SK-N-SH (cell line): ENCODE measurements at regions not wholly inside any gene's neighbourhood (a gene's known extent, or its start where the extent isn't known, plus 50 kb on each side); places are given as distances from the start of the nearest gene placed in this dataset.

Experiments
- CHD2 ChIP-seq: fragments of 150-350 bp; IDR thresholded peaks from 2 replicates; pipeline ENCODE4 v1.6.1; 2018; ENCODE audit warnings: low read length; ENCODE audit not compliant: partially characterized antibody
- EZH2phosphoT487 ChIP-seq: fragments of 200-600 bp; sonication (generic); IDR thresholded peaks from 2 replicates; pipeline ENCODE4 v1.6.1; 2017; ENCODE audit warnings: low read depth, mixed run types, mild to moderate bottlenecking, antibody characterized with exemption, moderate library complexity, borderline replicate concordance
- FOSL2 ChIP-seq: IDR thresholded peaks from 2 replicates; pipeline ENCODE4 v1.4.0; 2012; ENCODE audit warnings: low read depth, mild to moderate bottlenecking, moderate library complexity, borderline replicate concordance
- JUND ChIP-seq: IDR thresholded peaks from 2 replicates; pipeline ENCODE4 v1.4.0; 2012
- NFIC ChIP-seq: IDR thresholded peaks from 2 replicates; pipeline ENCODE4 v1.4.0; 2012; ENCODE audit warnings: borderline replicate concordance
- POLR2AphosphoS5 ChIP-seq: IDR thresholded peaks from 2 replicates; pipeline ENCODE4 v1.6.1; 2012; ENCODE audit warnings: low read depth, low read length
- RXRA ChIP-seq: IDR thresholded peaks from 2 replicates; pipeline ENCODE4 v1.4.0; 2012; ENCODE audit warnings: low read depth, mild to moderate bottlenecking, borderline replicate concordance
- YY1 ChIP-seq: IDR thresholded peaks from 2 replicates; pipeline ENCODE4 v1.4.0; 2012; ENCODE audit warnings: low read depth, mild to moderate bottlenecking
- TF ChIP-seq, protein P1 (sequence below): fragments of 200-600 bp; sonication (generic); IDR thresholded peaks from 2 replicates; pipeline ENCODE4 v1.6.1; 2017; ENCODE audit warnings: antibody characterized with exemption, mild to moderate bottlenecking, moderate library complexity
- TF ChIP-seq, protein P2 (sequence below): fragments of 150-350 bp; IDR thresholded peaks from 2 replicates; pipeline ENCODE4 v1.6.1; 2017; ENCODE audit warnings: antibody characterized with exemption, low read length, low read depth, borderline replicate concordance
- TF ChIP-seq, protein P3 (sequence below): IDR thresholded peaks from 2 replicates; pipeline ENCODE4 v1.6.1; 2012; ENCODE audit warnings: mild to moderate bottlenecking, low read depth, low read length, moderate library complexity

DNA sequence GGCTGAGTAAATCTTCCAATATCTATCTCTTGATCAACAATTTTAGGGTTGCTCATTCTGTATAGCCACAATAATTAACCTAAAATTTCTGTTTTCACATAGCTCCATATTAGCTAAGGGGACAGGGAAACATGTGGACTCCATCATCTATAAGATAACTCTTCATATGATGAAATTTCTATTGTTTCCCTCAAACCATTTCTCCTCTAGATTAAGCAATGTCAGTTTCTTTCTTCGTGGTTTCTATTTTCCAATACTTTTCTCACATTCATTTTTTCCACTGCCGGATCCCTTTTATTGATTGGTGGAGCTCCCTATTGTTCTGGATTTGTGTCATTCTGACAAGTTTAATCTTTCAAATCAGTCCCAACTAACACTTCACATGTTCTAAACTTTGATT, 1221.3 kb upstream of the ZEB2 start:
- TF ChIP-seq CHD2: no peak
- TF ChIP-seq, protein P1, sequence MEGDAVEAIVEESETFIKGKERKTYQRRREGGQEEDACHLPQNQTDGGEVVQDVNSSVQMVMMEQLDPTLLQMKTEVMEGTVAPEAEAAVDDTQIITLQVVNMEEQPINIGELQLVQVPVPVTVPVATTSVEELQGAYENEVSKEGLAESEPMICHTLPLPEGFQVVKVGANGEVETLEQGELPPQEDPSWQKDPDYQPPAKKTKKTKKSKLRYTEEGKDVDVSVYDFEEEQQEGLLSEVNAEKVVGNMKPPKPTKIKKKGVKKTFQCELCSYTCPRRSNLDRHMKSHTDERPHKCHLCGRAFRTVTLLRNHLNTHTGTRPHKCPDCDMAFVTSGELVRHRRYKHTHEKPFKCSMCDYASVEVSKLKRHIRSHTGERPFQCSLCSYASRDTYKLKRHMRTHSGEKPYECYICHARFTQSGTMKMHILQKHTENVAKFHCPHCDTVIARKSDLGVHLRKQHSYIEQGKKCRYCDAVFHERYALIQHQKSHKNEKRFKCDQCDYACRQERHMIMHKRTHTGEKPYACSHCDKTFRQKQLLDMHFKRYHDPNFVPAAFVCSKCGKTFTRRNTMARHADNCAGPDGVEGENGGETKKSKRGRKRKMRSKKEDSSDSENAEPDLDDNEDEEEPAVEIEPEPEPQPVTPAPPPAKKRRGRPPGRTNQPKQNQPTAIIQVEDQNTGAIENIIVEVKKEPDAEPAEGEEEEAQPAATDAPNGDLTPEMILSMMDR: no peak
- no peak for TF ChIP-seq RXRA
- TF ChIP-seq JUND: no peak
- no peak for TF ChIP-seq POLR2AphosphoS5
- TF ChIP-seq, protein P2, sequence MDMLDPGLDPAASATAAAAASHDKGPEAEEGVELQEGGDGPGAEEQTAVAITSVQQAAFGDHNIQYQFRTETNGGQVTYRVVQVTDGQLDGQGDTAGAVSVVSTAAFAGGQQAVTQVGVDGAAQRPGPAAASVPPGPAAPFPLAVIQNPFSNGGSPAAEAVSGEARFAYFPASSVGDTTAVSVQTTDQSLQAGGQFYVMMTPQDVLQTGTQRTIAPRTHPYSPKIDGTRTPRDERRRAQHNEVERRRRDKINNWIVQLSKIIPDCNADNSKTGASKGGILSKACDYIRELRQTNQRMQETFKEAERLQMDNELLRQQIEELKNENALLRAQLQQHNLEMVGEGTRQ: no peak
- TF ChIP-seq YY1: no peak
- TF ChIP-seq NFIC: no peak
- TF ChIP-seq FOSL2: no peak
- TF ChIP-seq EZH2phosphoT487: no peak
- TF ChIP-seq, protein P3, sequence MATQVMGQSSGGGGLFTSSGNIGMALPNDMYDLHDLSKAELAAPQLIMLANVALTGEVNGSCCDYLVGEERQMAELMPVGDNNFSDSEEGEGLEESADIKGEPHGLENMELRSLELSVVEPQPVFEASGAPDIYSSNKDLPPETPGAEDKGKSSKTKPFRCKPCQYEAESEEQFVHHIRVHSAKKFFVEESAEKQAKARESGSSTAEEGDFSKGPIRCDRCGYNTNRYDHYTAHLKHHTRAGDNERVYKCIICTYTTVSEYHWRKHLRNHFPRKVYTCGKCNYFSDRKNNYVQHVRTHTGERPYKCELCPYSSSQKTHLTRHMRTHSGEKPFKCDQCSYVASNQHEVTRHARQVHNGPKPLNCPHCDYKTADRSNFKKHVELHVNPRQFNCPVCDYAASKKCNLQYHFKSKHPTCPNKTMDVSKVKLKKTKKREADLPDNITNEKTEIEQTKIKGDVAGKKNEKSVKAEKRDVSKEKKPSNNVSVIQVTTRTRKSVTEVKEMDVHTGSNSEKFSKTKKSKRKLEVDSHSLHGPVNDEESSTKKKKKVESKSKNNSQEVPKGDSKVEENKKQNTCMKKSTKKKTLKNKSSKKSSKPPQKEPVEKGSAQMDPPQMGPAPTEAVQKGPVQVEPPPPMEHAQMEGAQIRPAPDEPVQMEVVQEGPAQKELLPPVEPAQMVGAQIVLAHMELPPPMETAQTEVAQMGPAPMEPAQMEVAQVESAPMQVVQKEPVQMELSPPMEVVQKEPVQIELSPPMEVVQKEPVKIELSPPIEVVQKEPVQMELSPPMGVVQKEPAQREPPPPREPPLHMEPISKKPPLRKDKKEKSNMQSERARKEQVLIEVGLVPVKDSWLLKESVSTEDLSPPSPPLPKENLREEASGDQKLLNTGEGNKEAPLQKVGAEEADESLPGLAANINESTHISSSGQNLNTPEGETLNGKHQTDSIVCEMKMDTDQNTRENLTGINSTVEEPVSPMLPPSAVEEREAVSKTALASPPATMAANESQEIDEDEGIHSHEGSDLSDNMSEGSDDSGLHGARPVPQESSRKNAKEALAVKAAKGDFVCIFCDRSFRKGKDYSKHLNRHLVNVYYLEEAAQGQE: no peak
